HepG2 (cell line): ENCODE measurements at regions not wholly inside any gene's neighbourhood (a gene's known extent, or its start where the extent isn't known, plus 50 kb on each side); places are given as distances from the start of the nearest gene placed in this dataset.

Source experiments
- ATAC-seq: fragments of 200-7000 bp; cut with Tn5 transposase; 3 replicates; pipeline ENCODE4 v1.9.1; 2020; ENCODE audit warnings: mild to moderate bottlenecking, moderate library complexity
- BruUV-seq: library from RNA; stranded (reverse); fragments of 400-500 nt; replicated peaks from 2 replicates; lab custom pipeline; 2021; lab: Mats Ljungman, UMichigan
- CTCF ChIA-PET: fragments of 300-600 bp; formaldehyde crosslinking; extraction: SDS; loops from one replicate; lab custom pipeline; 2021; ENCODE audit warnings: low total read pairs, inconsistent platforms, low intra/inter-chr PET ratio; lab: Yijun Ruan, JAX
- POLR2A ChIA-PET: fragments of 350-600 bp; sonication (Branson Sonifier 250); formaldehyde crosslinking; loops from one replicate; lab custom pipeline; 2020; ENCODE audit warnings: antibody characterized with exemption, inconsistent platforms; lab: Yijun Ruan, JAX
- DNase-seq: peaks from one replicate; pipeline ENCODE4 v3.0.0-alpha.2; 2015; ENCODE audit warnings: low spot score
- FAIRE-seq: peaks from 3 replicates; lab custom pipeline; 2011; peaks lifted over from hg19 to GRCh38; lab: Jason Lieb, UNC
- H2AFZ ChIP-seq: one replicate; pipeline ENCODE4 v1.6.1; 2011; ENCODE audit warnings: low read length, inconsistent platforms
- H3K27ac ChIP-seq: fragments of 300-600 bp; 3 replicates; pipeline ENCODE4 v1.8.0; 2011; ENCODE audit warnings: mixed run types, mild to moderate bottlenecking, mixed read lengths, low read length, inconsistent platforms; ENCODE audit not compliant: insufficient read depth; ENCODE audit errors: extremely low read length
- H3K27me3 ChIP-seq, 2 experiments: fragments of 200-600 bp in 1 of 2; 2 replicates in 1 of 2; 3 replicates in 1 of 2; pipeline versions ENCODE4 v1.6.0 to v1.8.0; 2011; ENCODE audit warnings: low read length in 2 of 2, mild to moderate bottlenecking in 2 of 2, moderate library complexity in 2 of 2, inconsistent platforms in 1 of 2; ENCODE audit not compliant: insufficient read depth in 2 of 2, control insufficient read depth in 1 of 2
- H3K36me3 ChIP-seq, 2 experiments: fragments of 200-600 bp in 1 of 2; replicated peaks in 1 of 2; 2 replicates in 1 of 2; 3 replicates in 1 of 2; pipeline versions ENCODE4 v1.5.1 to v1.8.0; 2011; ENCODE audit warnings: low read length in 2 of 2, inconsistent platforms in 1 of 2; ENCODE audit not compliant: insufficient read depth in 2 of 2, control insufficient read depth in 1 of 2
- H3K4me1 ChIP-seq: 2 replicates; pipeline ENCODE4 v1.5.1; 2012; ENCODE audit warnings: low read length, inconsistent platforms; ENCODE audit not compliant: insufficient read depth
- H3K4me2 ChIP-seq: 2 replicates; pipeline ENCODE4 v1.6.0; 2011; ENCODE audit warnings: low read depth, low read length, inconsistent platforms
- H3K4me3 ChIP-seq, 3 experiments: fragments of 200-600 bp in 1 of 3; sonication (generic), shearing (Covaris generic) in 1 of 3; replicated peaks in 1 of 3; 2 replicates each; pipeline ENCODE4 v1.5.1; 2011 to 2016; ENCODE audit warnings: low read length in 3 of 3, inconsistent platforms in 2 of 3, low read depth in 2 of 3, mild to moderate bottlenecking in 2 of 3, control low read depth in 1 of 3, mixed read lengths in 1 of 3; ENCODE audit not compliant: insufficient read depth in 1 of 3
- H3K79me2 ChIP-seq: one replicate; pipeline ENCODE4 v1.6.1; 2011; ENCODE audit warnings: low read length, inconsistent platforms; ENCODE audit not compliant: insufficient read depth
- H3K9ac ChIP-seq: 2 replicates; pipeline ENCODE4 v1.6.0; 2011; ENCODE audit warnings: mild to moderate bottlenecking, low read depth, low read length, inconsistent platforms; ENCODE audit not compliant: insufficient read depth
- H3K9me3 ChIP-seq: 2 replicates; pipeline ENCODE4 v1.5.1; 2012; ENCODE audit warnings: mild to moderate bottlenecking, low read length
- H4K20me1 ChIP-seq: 2 replicates; pipeline ENCODE4 v1.6.0; 2011; ENCODE audit warnings: inconsistent platforms, mild to moderate bottlenecking, low read length, moderate library complexity; ENCODE audit not compliant: insufficient read depth
- ARID3A ChIP-seq: IDR thresholded peaks from 2 replicates; pipeline ENCODE4 v1.6.1; 2012; ENCODE audit warnings: low read depth, low read length, improper control_type of control experiment
- CSRNP2 ChIP-seq: sonication (generic); formaldehyde crosslinking; conservative IDR thresholded peaks from 2 replicates; pipeline ENCODE4 v1.8.0; 2022; ENCODE audit warnings: low read depth, missing genetic modification reagents
- DMAP1 ChIP-seq: IDR thresholded peaks from 2 replicates; pipeline ENCODE4 v1.6.1; 2016
- HNRNPH1 ChIP-seq: fragments of 200-400 bp; formaldehyde crosslinking; optimal IDR thresholded peaks from 2 replicates; pipeline ENCODE3; 2017; ENCODE audit warnings: mild to moderate bottlenecking, low read depth, low read length
- NR2F2 ChIP-seq: IDR thresholded peaks from 2 replicates; pipeline ENCODE4 v1.6.1; 2012; ENCODE audit warnings: low read depth, inconsistent platforms, borderline replicate concordance
- POLR2AphosphoS2 ChIP-seq: IDR thresholded peaks from 2 replicates; pipeline ENCODE4 v1.6.1; 2011; ENCODE audit warnings: low read depth, low read length, improper control_type of control experiment
- STAG1 ChIP-seq: sonication (generic); formaldehyde crosslinking; IDR thresholded peaks from 2 replicates; pipeline ENCODE4 v1.4.0; 2020; ENCODE audit warnings: missing genetic modification reagents
- TFE3 ChIP-seq: IDR thresholded peaks from 2 replicates; pipeline ENCODE4 v1.6.1; 2016
- THAP7 ChIP-seq: sonication (generic); formaldehyde crosslinking; IDR thresholded peaks from 2 replicates; pipeline ENCODE4 v1.8.1; 2023; ENCODE audit warnings: mild to moderate bottlenecking, missing genetic modification reagents
- ZBTB21 ChIP-seq: sonication (generic); formaldehyde crosslinking; IDR thresholded peaks from 2 replicates; pipeline ENCODE4 v1.4.0; 2020; ENCODE audit warnings: missing genetic modification reagents
- ZBTB42 ChIP-seq: sonication (generic); formaldehyde crosslinking; IDR thresholded peaks from 2 replicates; pipeline ENCODE4 v1.5.0; 2020; ENCODE audit warnings: mild to moderate bottlenecking, missing genetic modification reagents
- ZC3H4 ChIP-seq: sonication (generic); formaldehyde crosslinking; IDR thresholded peaks from 2 replicates; pipeline ENCODE4 v1.4.0; 2020; ENCODE audit warnings: missing genetic modification reagents, borderline replicate concordance
- ZNF281 ChIP-seq: sonication (generic); formaldehyde crosslinking; IDR thresholded peaks from 2 replicates; pipeline ENCODE4 v1.4.0; 2020; ENCODE audit warnings: missing genetic modification reagents, borderline replicate concordance
- ZNF329 ChIP-seq: sonication (generic); formaldehyde crosslinking; IDR thresholded peaks from 2 replicates; pipeline ENCODE4 v1.9.0; 2021; ENCODE audit warnings: low read depth, mild to moderate bottlenecking, missing genetic modification reagents
- ZNF431 ChIP-seq: sonication (generic); formaldehyde crosslinking; IDR thresholded peaks from 2 replicates; pipeline ENCODE4 v1.9.0; 2022; ENCODE audit warnings: missing genetic modification reagents, low read depth, mild to moderate bottlenecking, borderline replicate concordance
- ZNF546 ChIP-seq: sonication (generic); formaldehyde crosslinking; conservative IDR thresholded peaks from 2 replicates; pipeline ENCODE4 v1.8.1; 2023; ENCODE audit warnings: mild to moderate bottlenecking, missing genetic modification reagents
- ZNF639 ChIP-seq: conservative IDR thresholded peaks from 2 replicates; pipeline ENCODE4 v1.6.1; 2018; ENCODE audit warnings: missing genetic modification reagents
- WGBS: methylation state at CpG from one replicate; pipeline ENCODE4 v1.1.6; 2017; ENCODE audit warnings: low lambda C conversion rate; 5-methylcytosine and 5-hydroxymethylcytosine counted together
- in situ Hi-C: cut with HindIII; loops from 2 replicates; pipeline ENCODE4 v1.10.0; 2017; ENCODE audit warnings: low pct_unique_long_range_greater_than_20kb; ENCODE audit not compliant: extremely low pct_ligation_motif_present
- intact Hi-C: fragments of 100-400 bp; cut with micrococcal nuclease; formaldehyde crosslinking; loops from one replicate; pipeline ENCODE4 v1.10.0; 2022; ENCODE audit not compliant: unreplicated experiment

GRCh38 chr18:22267225-22267624 lies 97.8 kb downstream of the GATA6 start:
- H3K4me3 ChIP-seq: no peak overlapping the region
- POLR2A ChIA-PET: no interaction called here
- no peak overlapping the region for H2AFZ ChIP-seq
- no peaks in the 10 kb centered on the region for H3K79me2 ChIP-seq
- no peak overlapping the region for H3K27ac ChIP-seq
- H4K20me1 ChIP-seq: no peaks in the 10 kb centered on the region
- CTCF ChIA-PET: no interaction called here
- DNase-seq: no peak
- in situ Hi-C loops: no loop called here
- WGBS: 33% methylated on average over 1 of the region's 2 CpGs
- no TSS peak for BruUV-seq
- no peaks in the 10 kb centered on the region for H3K4me1 ChIP-seq
- no peaks in the 10 kb centered on the region for H3K9me3 ChIP-seq
- FAIRE-seq: no peak
- H3K27me3 ChIP-seq: no peaks in the 10 kb centered on the region; a peak in 2 of 5 replicates
- no peaks in the 10 kb centered on the region for H3K36me3 ChIP-seq
- no peak overlapping the region for H3K9ac ChIP-seq
- no peak for ATAC-seq
- intact Hi-C loops: no loop called here
- H3K4me2 ChIP-seq: no peak overlapping the region
- TF ChIP-seq TFE3 (CRISPR knock-in tag) (no peak), NR2F2 (no peak), ZBTB21 (CRISPR knock-in tag) (no peak), HNRNPH1 (no peak), POLR2AphosphoS2 (no peak), ZC3H4 (CRISPR knock-in tag) (no peak), STAG1 (CRISPR knock-in tag) (no peak), ZNF329 (CRISPR knock-in tag) (no peak), DMAP1 (CRISPR knock-in tag) (no peak), ARID3A (no peak), ZNF431 (CRISPR knock-in tag) (no peak), ZNF281 (CRISPR knock-in tag) (no peak), THAP7 (CRISPR knock-in tag) (no peak), ZNF639 (CRISPR knock-in tag) (no peak), CSRNP2 (no peak), ZBTB42 (CRISPR knock-in tag) (no peak), ZNF546 (CRISPR knock-in tag) (no peak)
